ENCODE measurements at regions not wholly inside any gene's neighbourhood (a gene's known extent, or its start where the extent isn't known, plus 50 kb on each side); places are given as distances from the start of the nearest gene placed in this dataset.

DNA sequence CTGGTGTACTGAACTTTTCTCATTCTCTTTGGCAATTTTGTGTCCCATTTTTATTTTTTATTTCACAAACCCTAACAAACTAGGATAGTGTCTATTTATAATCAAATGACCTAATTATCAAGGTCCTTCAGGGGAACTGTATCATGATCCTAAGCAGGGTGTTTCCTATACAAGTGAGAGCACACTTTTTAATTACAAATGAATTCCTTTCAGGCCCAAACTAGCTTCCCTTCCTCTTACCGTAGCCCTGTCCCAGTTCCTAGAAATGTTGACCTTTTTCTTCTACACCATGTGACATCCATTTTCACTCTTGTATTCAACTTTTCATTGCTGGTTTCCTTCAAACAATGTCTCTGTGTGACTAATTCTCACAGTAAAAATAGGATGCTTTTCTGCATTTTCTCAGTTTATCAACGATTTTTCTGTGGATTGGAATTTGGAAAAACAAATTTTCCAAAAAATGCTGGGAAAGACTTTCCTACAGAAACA, 411.4 kb downstream of the CCDC91 start:
- DNase-seq, result no peak

DNA sequence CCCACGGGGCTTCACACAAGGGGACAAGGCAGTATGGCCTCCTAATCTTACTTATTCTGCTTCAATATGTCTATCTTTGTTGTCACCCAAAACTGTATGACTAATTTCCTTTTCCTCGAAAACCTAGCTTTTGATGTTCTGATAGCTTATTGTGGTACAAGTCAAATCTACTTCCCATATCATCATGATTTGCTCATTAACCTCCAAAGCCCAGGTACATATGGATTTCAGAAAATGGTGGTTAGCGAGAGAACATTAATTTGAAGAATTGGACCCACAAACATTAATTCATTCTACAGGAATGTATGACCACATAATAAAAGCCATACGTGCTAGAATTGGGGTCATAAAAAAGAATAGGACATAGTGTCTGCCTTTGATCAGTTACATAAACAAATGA, 412.5 kb downstream of the CCDC91 start:
- DNase-seq, result no peak

DNA sequence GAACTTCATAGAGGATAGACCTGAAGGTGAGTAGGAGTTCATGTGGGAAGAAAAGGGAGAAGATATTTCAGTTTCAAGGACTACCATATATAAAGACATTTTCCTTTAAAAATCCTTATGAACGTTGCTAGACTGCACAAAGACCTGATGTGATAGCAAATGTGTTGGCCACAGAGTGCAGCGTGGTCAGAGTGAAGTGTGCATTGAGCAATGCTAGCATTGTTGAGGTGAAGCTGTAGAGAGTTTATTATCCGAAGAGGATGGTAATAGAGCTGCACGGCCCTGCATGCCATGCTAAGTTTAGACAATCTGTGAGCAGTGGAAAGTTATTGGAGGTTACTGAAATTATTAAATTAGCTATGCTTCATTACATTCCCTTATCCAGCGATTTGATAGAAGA, 413.0 kb downstream of the CCDC91 start:
- DNase-seq, result no peak

DNA sequence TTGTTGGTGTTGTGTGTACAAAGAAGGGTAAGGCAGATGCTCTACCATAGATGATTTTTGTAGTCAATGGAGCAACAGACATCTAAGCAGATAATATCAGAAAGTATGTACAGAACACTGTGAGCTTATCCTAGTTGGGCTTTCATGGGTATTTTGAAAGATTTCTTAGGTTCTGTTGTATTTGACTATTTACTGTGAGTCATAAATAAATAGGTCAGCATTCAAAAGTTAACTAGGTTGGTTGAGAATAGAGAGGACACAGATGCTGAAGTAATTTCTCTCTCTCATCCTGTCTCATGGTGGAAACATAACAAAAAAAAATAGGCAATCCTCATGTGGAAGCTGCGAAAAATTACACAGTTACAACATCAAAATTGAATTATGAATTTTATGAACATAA, 413.5 kb downstream of the CCDC91 start:
- no peak for DNase-seq

DNA sequence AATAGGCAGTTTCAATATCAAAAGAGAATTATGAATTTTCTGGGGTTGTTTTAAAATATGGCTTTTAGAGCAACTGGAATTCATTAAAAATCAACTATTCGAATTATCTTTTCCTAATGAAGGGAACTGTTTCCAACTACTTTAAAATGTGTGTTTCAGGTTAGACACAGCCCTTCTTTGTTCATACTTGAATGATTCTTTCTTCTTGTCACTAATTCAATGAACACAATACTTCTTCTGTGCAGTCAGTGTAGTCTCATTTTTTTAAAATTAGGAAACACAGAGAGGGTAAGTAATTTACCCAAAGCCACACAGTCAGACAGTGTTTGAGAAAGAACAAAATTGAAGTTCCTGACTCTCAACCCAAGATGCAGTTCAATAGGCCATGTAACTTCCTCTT, 414.0 kb downstream of the CCDC91 start:
- no peak for DNase-seq

DNA sequence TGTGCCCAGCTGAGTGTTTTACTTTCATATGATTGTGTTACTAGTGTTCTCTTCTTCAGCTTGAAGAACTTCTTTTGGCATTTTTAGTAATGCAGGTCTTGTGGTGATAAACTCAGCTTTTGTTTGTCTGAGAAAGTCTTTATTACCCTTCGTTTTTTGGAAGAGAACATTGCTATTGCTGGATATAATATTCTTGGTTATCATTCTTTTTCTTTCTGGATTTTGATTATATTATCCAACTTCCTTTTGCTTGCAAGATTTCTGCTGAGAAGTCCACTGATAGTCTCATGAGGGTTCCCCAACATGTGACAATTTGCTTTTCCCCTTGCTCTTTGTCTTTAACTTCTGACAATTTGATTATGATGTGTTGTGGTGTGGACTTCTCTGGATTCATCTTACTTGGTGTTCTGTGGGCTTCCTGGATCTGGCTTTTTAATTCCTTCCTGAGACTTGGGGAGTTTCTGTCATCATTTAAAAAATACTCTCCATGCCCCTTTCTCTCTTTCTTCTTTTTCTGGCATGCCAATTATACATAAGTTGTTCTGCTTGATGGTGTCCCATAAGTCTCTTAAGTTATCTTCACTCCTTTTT, 416.8 kb downstream of the CCDC91 start:
- no peak for DNase-seq

DNA sequence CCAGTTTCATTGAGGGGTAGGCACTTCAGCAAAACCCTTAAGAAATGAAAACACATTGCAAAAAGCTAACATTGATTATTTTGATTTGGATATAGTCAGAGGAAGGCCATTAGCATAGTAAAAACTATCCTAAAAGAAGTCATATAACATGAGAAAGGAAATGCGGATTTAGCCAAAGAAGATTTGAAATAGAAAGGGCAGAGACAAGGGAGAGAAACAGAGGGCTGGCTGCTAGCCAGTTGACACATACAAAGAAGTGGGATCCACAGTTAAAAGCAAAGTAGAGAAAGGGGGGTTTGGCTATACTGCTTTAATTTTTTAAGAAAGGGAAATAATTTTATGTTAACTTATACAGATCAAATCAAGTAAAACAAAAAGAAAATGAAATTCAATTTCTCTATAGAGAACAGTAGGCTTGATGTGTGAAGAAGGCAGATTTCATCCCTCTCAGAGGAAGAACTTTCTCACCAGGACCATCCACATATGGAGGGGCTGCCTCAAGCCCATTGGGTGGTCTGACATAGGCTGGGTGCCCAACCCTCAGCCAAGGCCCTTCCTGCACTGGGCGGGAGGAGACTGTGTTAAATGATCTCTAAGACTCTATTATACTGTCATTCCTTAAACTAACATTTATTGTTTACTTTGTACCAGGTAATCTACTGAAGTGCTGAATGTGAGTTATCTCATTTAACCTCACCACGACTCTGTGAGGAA, 420.3 kb downstream of the CCDC91 start:
- no peak for DNase-seq

DNA sequence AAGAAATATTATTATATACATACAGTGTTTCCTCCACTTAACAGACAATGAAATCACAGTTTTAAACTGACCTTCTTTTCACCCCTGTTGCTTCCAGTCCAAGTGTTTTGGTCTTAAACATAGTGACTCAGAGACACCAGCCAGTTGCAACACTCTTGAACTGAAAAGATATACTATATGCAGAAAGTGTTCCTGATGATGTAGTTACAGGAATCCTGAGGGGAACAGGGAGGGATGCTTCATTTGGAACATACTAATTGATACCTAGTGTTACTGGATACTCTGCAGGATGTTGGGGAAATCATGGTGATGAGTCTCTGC, 420.8 kb downstream of the CCDC91 start:
- peak; percentile 93 for DNase-seq

DNA sequence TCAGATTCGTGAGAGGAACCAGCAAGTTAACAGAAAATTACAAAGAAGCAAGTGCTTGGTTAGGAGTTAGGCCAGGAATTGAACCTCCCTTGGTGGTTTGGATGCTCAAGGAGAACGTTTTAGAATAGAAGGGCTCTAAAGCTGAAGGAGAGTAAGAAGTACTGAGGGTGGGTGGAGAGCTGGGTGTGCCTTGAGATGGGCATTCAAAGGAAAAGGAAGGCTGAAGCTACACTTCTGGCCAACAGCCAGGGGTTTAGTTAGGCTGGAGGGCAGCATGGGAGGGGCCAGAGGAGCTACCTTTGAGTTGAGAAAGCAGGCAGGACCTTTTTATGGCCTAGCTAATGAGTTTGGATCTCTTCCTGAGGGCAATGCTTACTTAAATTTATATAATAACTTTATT, 421.2 kb downstream of the CCDC91 start:
- DNase-seq, result no peak

DNA sequence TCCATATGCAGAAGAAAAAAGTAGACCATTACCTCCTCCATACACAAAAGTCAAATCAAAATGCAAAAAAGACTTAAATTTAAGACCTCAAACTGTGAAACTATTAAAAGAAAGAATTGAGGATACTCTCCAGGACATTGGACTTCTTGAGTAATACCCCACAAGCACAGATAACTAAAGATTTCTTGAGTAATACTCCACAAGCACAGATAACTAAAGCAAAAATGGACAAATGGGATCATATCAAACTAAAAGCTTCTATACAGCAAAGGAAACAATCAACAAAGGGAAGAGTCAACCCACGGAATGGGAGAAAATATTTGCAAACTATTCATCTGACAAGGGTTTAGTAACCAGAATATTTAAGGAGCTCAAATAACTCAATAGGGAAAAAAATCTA, 427.9 kb downstream of the CCDC91 start:
- DNase-seq, result no peak

DNA sequence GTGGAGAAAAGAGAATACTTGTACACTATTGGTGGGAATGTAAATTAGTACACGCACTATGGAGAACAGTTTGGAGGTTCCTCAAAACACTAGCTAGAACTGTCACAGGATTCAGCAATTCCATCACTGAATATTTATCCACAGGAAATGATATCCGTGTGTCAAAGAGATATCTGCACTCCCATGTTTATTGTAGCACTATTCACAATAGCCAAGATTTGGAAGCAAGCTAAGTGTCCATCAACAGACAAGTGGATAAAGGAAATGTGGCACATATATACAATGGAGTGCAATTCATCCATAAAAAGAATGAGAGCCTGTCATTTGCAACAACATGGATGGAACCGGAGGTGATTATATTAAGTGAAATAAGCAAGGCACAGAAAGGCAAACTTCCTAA, 428.5 kb downstream of the CCDC91 start:
- DNase-seq, result no peak

DNA sequence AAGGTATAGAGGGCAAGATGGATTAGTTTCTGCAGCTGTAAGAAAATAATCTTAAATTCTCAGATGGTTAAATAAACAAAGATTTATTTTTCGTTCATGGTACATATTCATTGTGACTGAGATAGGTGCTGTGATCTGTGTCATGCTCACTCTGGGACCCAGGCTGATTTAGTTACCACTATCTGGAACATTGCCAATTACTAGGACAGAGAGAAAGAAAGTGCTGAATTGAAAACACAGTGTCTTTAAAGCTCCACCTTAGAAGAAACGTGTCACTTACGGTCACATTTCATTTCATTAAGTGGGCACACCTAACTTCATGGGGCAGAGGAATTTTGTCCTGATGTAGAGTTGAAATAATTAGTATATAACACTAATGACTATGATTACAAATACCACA, 430.0 kb downstream of the CCDC91 start:
- no peak for DNase-seq

DNA sequence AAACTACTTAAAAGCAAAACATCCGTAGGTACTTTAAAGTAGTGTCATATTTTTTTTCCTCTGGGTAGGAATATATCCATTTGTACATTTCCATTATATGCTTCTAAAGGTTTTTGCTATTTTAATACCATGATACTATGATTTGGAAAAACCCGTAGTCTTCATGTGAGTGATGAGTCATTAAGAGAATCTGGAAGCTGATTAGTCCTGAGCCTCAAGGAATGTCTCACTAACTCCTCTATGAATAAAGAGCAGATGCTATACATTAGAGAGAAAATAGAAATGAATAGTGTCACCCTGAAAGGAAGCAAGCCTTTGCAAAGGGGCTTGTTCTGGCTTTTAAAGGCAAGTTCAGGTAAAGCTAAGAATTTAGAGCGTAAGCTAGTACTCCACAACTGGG, 432.1 kb downstream of the CCDC91 start:
- peak; percentile 83 for DNase-seq

DNA sequence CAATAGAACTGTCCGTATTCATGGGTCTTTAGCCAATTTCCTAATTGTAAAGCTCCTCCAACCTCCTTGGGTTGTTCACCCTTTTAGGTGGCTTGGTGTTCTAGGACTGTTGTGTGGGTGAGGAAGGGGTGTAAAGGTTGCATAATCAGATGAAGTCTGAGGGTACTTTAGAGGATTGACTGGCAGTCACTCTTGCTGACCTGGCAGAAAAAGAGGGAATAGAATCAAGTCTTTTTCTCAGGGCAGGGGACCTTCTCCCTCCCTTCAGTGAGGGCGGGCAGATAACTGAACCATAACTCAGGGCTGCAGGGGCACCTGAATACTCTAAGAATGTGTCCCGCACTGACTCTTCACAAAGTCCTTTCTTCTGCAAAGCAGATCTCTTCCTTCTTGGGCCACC, 436.2 kb downstream of the CCDC91 start:
- DNase-seq, result no peak

DNA sequence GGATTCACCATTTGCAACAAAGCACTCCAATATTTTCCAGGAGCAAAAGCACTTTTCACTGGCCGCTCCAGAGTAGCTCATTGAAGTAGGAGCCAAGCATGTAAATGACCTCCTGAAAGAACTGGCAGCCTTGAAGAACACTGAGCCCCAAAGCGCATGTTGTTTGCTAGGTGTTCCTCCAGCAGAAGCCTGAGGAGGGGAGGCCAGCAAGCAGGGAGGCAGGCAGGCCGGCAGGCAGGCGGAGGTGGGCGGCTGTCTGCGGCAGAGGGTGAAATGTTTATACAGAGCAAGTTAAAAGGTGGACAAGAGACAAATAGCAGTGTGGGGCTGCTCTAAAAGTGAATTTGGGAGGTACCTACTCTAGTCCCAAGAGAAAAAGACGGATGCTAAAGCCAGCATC, 439.4 kb downstream of the CCDC91 start:
- no peak for DNase-seq

DNA sequence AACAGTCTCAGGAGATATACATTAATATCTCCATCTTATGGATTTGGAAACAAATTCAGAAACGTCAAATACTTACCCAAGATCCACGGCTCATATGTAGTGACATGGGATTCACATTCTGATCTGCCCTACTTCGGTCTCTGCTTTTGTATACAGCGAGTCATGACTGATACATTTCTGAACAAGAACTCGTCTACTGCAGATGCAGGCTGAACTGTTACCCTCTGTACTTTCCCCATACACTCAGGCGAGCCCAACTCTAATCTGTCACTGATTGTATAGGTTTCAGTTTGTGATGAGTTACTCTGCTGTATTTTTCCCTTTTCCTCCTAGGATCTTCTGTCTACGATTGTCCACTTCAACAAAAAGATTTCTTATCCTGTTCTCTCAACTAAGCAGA, 441.6 kb downstream of the CCDC91 start:
- DNase-seq, result peak; percentile 4

DNA sequence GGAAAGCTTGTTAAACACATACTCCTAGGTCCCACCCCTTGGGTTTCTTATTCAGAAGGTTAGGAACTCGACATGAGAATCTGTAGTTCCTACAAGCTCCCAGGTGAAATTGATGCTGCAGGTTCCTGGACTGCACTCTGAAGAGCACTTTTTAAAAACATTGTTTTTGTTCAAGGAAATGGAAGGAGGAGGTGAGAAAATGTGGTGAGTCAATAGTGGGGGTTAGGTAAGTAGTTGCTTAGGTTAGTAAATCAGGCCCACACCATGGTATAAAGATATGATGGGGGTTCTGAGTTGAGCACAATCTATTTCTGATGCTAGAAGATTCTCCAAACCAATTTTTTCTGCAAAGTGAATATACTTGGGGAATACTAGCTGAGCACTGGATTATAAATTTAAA, 450.3 kb downstream of the CCDC91 start:
- no peak for DNase-seq

DNA sequence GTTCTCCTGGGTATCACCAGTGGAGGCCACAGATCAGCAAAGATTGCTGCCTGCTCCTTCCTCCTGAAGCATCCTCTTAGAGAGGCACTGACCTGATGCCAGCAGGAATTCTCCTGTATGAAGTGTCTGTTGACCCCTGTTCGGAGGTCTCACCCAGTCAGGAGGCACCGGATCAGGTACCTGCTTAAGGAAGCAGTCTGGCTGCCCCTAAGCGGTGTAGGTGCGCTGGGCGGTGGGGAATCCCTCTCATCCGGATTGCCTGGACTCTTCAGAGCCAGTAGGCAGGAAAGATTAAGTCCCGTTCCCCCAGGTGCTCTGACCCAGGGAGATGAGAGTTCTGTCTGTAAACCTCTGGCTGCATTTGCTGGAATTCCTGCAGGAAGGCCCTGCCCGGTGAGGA, 455.2 kb downstream of the CCDC91 start:
- DNase-seq, result no peak

DNA sequence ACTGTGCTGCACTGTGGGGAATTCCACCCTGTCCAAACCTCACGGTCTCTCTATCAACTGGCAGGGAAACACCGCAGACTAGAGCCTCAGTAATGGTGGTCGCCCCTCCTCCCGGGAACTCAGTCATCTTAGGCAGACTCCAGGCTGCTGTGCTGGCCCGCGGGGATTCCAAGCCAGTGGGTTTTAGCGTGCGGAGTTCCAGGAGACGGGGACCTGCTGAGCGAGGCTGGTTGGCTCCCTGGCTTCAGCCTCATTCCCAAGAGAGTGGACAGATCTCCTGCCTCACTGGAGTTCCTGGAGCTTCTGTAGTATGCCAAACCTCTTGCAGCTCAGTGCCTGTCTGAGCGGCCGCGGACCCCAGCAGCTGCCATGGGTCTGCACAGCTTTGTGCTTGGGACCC, 455.6 kb downstream of the CCDC91 start:
- no peak for DNase-seq

DNA sequence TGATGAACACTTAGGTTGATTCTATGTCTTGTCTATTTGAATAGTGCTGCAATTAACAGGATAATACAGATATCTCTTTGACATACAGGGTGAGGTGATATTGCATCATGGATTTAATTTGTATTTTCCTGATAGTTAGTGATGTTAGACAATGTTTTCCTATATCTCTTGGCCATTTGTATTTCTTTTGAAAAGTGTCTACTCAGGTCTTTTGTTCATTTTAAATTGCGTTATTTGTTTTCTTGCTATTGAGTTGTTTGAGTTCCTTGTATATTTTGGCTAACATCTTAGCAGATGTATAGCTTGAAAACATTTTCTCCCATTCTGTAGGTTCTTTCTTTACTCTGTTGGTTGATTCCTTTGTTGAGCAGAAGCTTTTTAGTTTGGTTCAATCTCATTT, 460.6 kb downstream of the CCDC91 start:
- no peak for DNase-seq

DNA sequence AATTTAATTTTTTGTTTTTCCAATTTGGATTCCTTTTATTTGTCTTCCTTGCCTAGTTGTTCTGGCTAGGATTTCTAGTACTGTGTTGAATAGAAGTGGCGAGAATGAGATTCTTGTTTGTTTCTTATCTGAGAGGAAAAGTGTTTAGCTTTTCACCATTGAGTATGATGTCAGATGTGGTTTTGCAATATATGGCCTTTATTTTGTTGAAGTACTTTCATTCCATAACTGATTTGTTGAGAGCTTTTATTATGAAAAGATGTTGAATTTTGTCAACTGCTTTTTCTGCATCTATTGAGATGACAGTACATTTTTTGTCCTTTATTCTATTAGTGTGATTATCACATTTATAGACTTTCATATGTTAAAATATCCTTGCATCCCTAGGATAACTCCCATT, 462.0 kb downstream of the CCDC91 start:
- no peak for DNase-seq

DNA sequence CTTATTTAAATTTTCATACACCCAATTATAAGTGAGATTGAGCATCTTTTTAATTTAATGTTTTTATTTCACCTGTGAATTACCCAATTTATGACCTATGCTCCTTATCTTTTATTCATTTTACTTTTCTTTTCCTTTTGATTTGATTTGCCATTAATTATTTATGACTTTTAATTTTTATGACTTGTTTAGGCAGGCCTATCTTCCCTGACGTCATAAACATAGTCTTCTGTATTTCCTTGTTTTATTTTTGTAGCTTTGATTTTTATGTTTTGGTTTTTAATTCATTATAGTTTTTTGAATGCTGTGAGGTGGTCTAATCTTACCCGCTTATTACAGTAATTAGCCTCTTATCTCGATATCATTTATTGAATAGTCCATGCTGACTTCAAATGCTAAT, 467.1 kb upstream of the FAR2 start:
- DNase-seq, result no peak

DNA sequence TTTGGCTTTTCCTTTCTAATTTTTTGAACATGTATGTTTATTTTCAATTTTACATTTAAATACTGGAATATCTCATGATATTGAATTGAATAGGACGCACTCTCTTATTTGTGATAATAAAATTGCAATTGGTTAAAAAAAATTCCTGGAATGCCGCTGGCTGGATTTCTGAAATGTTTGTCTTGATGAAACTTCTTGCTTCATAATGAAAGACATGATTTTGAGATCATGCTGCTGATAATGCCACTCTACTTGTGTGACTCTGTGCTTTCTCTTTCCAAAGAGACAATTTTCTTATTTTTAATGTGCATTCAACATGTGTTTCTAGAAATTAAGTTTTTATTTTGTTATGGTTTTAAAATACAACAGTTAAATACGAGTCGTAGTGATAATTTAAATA, 465.7 kb upstream of the FAR2 start:
- DNase-seq, result no peak

DNA sequence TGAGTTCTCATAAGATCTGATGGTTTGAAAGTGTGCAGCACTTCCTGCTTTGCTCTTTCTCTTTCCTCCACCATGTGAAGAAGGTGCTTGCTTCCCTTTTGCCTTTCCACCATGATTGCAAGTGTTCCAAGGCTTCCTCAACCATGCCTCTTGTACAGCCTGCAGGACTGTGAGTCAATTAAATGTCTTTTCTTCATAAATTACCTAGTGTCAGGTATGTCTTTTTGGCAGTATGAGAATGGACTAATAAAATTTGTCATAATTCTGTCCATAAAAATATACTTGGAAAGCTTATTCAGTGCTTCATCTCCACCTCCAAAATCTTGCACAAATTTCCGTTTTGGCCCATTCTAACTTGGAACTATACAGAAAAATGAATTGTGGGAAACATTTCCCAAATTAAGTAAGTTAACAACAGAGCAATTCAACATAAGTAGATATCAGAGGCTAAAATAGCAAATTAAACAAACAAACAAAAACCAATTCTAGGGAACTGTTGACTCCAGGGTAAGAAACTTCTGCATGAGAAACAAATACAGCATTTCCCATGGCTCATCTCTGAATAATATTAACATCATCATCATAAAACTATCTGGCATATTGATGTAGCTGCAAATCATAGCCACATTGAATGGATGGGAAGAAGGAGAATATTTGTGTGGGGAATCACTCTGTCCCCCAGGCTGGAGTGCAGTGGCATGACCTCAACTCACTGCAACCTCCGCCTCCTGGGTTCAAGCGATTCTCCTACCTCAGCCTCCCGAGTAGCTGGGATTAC, 459.5 kb upstream of the FAR2 start:
- DNase-seq, result no peak
